ENCODE measurements at regions not wholly inside any gene's neighbourhood (a gene's known extent, or its start where the extent isn't known, plus 50 kb on each side); places are given as distances from the start of the nearest gene placed in this dataset.

- no peak for DNase-seq (ENCODE audit: low read depth)
Observed at GRCh38 chr10:60728056-60728455, 50.2 kb upstream of the CDK1 start.

GRCh38 chr10:60726257-60726656, 52.0 kb upstream of the CDK1 start:
- DNase-seq (ENCODE audit: low read depth) = no peak

DNA sequence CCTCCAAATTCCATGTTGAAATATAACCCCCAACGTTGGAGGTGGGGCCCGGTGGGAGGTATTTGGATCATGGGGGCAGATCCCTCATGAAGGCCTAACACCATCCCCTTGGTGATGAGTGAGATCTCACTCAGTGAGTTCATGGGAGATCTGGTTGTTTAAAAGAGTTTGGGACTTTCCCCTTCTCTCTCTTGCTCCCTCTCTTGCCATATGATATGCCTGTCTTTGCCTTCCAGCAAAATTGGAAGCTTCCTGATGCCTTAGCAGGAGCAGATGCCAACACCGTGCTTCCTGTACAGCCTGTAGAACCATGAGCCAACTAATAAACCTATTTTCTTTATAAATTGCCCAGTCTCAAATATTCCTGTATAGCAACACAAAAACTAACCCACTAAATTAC, 55.7 kb upstream of the CDK1 start:
- no peak for DNase-seq (ENCODE audit: low read depth)

DNA sequence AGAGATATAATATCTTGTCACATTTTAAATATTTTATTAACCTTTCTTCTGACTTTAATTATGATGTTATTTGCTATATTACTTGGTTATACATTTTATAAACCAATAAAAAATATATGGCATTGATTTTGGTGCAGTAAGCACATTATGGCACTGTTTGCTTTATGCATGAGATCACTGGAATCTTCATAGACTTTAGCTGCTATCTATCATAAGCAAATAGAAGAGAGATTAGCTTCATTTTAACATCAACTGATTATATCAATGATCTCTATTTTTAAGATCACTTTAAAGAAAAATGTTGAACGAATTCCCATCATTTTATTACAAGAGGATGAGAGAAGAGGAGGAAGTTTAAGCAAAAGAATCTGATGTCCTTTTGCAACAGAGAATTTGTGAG, 58.6 kb upstream of the CDK1 start:
- no peak for DNase-seq (ENCODE audit: low read depth)

DNA sequence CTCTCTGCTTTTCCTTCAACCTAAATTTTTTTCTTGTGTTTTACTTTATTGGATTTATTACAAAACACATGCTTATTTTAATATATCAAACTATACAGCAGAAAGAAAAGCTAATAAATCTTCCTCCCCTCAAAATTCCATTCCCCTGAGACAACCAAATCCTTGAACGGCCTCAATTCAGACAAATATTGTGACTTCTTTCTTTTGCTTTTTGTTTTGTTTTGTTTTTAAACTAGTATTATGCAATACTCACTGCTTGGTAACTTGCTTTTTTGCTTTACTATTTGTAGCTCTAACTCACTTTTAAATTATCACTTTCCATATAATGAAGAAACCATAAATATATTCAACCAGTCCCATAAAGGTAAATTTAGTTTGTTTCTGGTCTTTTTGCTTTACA, 59.4 kb upstream of the CDK1 start:
- DNase-seq (ENCODE audit: low read depth) = peak; percentile 42

- no peak for DNase-seq (ENCODE audit: low read depth)
Observed at GRCh38 chr10:60717852-60718251, 60.4 kb upstream of the CDK1 start.

GRCh38 chr10:60714233-60714632, 64.0 kb upstream of the CDK1 start:
- DNase-seq (ENCODE audit: low read depth) = no peak

GRCh38 chr10:60711496-60711895, 66.8 kb upstream of the CDK1 start:
- DNase-seq (ENCODE audit: low read depth) = no peak

- no peak for DNase-seq (ENCODE audit: low read depth)
Observed at GRCh38 chr10:60710041-60710440, 68.2 kb upstream of the CDK1 start.

DNA sequence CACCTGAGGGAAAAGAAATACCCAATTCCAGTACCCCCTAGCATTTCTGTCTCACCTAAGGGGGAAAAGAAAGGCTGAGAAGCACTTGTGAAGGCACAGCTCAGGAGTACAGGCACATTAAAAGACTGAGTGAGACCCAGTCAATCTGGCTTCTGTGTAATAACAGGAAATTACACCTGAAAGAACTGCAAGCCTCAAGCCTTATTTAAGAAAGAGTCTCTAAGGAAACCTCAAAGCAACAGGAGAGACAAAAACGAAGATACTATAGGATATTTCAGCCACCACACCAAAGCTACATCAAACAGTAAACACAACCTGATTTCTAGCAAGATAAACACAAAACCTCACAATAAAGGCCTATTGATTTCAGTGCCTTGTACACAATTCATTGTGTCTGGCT, 69.6 kb upstream of the CDK1 start:
- DNase-seq (ENCODE audit: low read depth) = no peak

DNA sequence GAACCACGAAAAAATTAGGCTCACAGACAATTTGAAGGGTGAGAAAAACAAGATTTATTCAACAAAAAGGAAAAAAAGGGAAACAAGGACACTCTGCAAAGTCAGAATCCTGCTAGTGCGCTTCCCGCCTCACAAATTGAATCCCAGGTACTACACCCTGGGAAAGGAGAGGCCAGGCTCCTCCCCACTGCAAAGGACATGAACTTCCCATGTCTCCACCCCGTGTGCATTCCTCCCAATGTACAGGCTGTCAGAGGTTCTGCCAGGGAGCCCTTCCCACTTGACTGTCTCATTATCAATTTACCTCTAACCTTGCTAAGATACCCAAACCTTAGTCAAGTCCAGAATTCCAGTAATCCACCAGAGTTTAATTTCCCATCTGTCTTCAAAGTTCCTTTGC, 70.4 kb upstream of the CDK1 start:
- DNase-seq (ENCODE audit: low read depth) = no peak

- DNase-seq (ENCODE audit: low read depth) = no peak
Observed at GRCh38 chr10:60706146-60706545, 72.1 kb upstream of the CDK1 start.

- no peak for DNase-seq (ENCODE audit: low read depth)
Observed at GRCh38 chr10:60705376-60705775, 72.9 kb upstream of the CDK1 start.

GRCh38 chr10:60704471-60704870, 73.8 kb upstream of the CDK1 start:
- peak; percentile 83 for DNase-seq (ENCODE audit: low read depth)

DNA sequence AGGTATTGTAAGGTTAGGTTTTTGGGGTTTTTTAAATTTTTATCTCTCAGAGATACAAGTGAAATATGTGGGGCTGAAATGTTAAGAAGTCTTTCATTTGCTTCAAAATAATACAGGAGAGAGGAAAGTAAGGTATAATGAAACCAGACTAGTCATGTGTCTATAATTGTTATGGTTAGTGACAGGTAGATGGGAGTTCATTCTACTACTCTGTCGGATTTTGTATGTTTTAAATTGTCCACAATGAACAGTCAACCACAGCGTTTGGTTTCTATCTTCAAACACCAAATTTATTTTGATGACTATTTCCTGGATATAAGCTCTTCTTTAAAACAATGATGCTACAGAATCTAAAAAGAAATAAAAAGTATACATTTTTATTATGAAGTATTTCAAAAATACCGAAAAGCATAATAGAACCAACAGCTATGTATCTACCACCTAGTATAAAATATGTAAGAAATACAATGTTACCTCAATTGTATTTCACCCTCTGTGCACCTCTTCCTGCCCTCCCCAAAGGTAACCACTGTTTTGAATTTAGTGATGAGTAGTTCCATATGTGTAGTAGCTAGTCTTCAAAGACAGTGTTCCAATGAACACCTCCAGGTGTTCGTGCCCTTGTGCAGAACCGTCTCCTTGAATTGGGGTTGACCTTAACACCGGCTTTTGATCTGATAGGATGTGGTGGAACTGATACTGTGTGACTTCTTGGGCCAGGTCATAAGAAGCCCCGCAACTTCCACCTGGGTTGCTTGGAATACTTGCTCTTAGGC, 74.8 kb upstream of the CDK1 start:
- DNase-seq (ENCODE audit: low read depth) = no peak

- no peak for DNase-seq (ENCODE audit: low read depth)
Observed at GRCh38 chr10:60687679-60688078, 90.6 kb upstream of the CDK1 start.

GRCh38 chr10:60684091-60684490, 94.2 kb upstream of the CDK1 start:
- no peak for DNase-seq (ENCODE audit: low read depth)

DNA sequence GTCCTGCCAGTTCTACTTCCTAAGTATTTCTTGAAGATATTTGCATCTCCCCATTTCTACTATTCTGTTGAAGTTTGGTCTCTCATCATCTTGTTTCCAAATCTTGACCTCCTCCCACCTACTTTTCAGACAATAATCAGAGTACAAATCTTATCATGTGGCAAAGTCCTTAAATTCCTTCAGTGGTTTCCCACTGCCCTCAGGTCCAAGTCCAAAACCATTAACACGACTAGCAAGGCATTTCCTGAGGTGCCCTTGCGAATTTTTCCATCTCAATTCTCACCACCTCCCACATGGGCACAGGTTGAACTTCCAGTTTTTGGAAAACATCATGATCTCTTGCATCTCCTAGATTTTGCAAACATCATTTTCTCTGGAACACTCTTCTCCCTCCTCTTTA, 97.2 kb upstream of the CDK1 start:
- peak; percentile 28 for DNase-seq (ENCODE audit: low read depth)

- no peak for DNase-seq (ENCODE audit: low read depth)
Observed at GRCh38 chr10:60679388-60679990, 98.8 kb upstream of the CDK1 start.

GRCh38 chr10:60678978-60679377, 99.3 kb upstream of the CDK1 start:
- DNase-seq (ENCODE audit: low read depth) = no peak

DNA sequence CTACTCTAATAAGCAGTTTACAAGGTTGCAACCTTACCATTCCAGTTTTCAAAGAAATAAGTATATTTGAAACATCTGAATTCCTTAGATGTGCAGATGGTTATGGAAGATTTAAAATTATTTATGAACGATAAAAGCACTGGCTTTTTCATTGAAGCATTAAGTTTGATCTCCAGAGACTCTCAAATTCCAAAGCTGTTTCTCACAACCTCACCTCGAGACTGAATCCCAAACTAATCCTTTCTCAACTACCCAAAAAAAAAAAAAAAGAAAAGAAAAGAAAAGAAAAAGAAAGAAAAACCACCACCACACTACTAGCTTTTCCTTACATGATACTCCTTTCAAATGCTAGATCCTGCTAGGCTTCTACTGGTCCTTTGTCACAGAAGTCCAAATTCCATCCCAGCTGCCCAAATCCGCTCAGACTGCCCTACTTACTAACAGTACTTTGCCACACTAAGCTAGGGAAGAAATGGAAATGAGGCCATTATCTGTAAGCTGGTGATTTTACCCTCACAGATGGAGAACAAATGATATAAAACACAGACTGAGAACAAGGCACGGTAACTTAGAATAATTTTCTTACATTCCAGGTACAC, 100.6 kb upstream of the CDK1 start:
- peak; percentile 56 for DNase-seq (ENCODE audit: low read depth)

- no peak for DNase-seq (ENCODE audit: low read depth)
Observed at GRCh38 chr10:60675236-60675635, 103.0 kb upstream of the CDK1 start.

- peak; percentile 57 for DNase-seq (ENCODE audit: low read depth)
Observed at GRCh38 chr10:60669501-60669900, 108.8 kb upstream of the CDK1 start.

Measured in renal cortical epithelial cell (primary cell).